ENCODE measurements at regions not wholly inside any gene's neighbourhood (a gene's known extent, or its start where the extent isn't known, plus 50 kb on each side); places are given as distances from the start of the nearest gene placed in this dataset.
"Not testable (repeated sequence)": the region's sequence is repeated elsewhere in the genome, so short reads cannot be mapped to it uniquely, and the experiment has no call there.

DNA sequence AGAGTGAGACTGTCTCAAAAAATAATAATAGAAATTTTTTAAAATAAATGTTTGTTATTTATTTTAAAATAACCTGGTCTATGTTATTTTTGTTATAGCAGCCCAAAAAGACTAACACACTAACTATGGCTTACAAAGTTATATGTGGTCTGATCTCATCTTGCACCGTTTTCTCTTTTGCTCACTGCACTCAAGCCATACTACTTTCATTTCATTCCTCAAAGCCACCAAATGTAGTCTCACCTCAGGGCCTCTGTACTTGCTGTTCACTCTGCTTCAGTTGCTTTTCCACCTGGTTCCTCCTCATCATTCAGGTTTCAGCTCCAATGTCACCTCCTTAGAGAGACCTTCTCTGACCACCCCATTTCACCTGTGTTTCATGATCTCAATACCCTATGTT lies 55.2 kb upstream of the MDM1 start:
- DNase-seq: no peak

DNA sequence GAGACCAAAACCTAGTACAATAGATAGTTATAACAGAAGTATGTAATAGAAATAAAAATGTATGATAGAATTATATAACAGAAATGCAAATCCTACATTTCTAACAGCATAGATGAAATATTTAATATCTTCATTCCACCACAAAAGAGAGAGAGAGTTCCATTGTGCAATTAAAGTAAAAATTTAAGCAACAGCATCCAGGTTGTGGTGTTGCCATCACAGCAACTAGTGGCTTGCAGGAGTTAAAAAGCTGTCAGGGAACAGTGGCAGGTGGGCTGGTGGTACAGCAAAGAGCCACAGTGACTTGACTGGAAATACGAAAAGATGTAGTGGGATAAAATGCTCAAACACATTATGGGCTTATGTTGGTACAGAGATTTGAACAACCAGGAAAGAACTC lies 57.1 kb upstream of the MDM1 start:
- no peak for DNase-seq

DNA sequence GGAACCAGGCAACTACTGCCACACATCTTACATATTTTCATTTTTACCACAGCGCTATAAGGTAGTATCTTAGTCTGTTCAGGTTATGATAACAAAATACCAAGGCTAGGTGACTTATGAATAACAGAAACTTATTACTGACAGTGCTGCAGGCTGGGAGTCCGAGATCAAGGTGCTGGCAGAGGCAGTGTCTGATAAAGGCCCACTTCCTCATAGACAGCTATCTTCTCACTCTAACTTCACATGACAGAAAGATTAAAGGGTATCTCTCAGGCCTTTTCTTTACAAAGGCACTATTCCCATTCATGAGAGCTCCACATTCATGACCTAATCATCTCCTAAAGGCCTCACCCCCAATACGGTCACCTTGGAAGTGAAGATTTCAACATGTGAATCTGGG lies 59.8 kb upstream of the MDM1 start:
- no peak for DNase-seq

DNA sequence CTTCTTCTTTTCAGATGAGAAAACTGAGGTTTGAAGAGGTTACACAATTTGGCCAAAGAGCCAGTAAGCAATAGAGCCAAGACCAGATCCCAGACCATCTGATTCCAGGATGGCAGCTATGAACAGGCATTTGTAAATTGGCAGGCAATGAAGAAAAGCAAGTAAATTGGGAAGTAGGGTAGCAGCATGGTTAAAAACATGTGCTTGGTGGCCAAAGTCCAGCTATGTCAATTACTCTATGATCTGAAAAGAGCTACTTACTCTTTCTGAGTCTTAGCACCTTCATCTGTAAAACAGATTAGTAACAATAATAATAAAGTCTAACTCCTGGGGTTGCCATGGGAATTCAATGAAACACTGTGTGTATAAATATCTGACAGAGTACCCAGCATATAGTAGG lies 60.2 kb upstream of the MDM1 start:
- DNase-seq: no peak

DNA sequence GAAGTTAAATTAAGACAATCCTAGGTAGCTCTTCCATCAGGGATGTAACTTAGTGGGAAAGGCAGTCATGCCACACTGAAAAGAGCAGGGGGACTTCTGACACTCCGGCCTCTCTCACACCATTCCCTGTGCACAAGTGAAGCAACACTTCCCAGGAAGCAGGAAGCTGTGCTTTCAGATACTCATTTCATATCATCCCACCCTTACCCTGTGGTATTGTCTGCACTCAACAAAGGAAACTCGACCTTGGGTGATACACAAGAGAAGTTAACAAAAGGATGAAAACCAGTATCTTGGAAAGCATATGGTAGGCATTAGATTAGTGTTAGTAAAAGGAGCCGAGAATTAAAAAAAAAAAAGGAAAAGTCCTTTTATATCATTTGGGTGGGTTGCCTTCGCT lies 61.3 kb upstream of the MDM1 start:
- DNase-seq: no peak

DNA sequence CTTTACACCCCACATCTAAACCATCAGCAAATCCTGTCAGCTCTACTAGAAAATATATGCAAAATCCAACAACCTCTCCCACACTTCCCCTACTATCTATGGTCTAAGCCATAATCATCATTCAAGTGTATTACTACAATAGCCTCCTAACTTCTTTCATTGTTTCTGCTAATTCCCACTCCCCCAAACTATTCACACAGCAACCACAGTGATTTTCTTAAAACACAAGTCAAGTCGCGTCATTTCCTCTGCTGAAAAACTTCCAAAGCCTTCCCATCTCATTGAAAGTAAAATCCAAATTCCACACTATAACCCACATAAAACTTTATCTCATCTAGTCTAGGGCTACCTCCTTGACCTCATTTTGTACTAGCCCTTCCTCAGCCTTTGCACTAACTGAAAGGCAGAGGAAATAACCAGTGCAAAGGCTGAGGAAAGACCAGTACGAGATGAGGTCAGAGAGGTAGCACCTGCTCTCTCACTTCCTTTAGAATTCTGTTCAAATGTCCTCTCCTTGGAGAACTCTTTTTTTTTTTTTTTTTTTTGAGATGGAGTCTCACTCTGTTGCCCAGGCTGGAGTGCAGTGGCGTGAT lies 65.5 kb upstream of the MDM1 start:
- DNase-seq: no peak

DNA sequence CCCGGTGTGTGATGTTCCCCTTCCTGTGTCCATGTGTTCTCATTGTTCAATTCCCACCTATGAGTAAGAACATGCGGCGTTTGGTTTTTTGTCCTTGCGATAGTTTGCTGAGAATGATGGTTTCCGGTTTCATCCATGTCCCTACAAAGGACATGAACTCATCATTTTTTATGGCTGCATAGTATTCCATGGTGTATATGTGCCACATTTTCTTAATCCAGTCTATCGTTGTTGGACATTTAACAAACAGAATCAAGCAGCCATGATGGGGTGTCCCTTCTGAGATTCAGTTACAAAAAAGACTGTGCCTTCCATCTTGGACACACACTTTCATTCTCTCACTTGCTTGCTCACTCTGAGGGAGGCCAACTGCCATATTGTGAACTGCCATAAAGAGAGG lies 66.5 kb upstream of the MDM1 start:
- not testable (repeated sequence) for DNase-seq

DNA sequence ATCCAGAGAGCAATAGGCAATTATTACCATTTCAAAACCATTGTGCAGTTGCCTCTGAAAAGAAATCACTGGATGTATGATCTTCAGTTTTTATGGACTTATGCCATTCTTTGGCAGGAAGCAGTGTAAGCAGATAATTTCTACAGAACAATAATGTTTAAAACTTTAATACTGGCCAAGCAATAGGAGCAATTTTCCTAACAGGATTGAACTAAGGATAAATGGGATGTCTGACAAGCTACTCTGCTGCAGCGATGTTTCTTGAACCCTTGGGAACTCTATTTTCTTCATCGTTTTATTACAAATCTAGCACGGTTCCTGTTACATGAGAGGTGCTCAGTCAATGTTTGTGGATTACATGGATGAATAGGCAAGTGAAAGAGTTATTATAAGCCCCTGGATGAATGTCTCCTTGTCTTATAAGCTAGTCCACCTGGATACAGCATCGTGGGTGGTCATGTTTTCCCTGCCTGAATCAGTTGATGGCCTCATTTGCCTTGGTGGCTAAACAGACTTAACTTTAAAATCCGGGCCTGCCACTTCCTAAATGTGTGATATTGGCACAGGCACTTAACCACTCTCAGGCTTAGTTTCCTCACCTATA lies 68.2 kb upstream of the MDM1 start:
- no peak for DNase-seq

DNA sequence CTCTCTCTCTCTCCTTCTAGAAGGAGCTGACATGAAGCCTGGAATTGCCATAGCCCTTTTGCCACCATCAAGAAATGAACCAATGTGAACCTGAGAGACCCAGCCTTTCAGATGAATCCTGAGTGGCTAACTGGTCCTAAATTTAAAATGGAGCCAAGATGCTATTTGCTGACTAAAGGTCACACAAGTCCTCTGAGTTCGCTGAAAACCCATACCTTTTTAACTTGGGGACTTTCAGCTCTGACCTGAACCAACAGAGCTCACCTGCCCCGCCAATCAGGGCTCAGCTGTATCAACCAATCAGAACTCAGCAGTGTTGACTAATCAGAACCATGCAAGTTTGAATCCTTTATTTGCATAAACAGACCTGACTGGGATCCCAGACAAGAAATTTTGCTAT lies 70.3 kb upstream of the MDM1 start:
- DNase-seq: no peak

DNA sequence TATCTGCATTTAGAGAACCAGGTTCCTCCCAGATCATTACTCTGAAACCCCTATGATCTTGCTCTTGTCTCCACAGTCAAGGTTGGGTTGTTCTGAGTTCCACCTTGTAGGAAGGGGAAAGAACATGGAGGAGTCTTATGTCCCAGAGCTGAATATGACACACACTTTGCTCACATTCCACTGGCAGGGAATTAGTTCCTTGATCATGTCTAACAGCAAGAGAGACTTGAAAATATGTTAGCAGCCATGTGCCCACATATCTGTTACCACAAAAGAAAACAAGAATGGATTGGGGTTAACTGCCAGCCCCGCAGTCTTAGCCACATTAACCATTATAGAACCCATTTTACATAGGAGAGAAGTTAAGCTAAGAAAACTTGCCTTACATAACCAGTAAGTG lies 71.1 kb upstream of the MDM1 start:
- no peak for DNase-seq

DNA sequence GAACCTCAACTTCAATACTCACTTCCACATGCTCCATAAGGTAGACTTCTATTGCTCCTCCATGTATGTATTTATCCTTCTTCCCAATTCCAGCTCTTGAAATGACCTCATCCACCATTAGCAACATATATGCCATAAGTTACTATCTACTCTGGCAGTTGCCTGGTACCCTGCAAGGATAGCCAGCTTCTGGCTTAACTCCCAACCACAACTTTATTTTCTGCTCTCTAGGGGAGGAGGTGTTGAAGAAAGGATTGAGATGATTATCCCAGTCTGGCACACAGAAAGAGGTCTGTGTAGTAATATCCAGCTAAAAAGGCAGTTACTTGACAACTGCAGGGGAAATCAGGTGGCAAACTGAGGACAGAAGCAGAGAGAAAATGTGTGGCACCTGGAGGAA lies 71.5 kb upstream of the MDM1 start:
- DNase-seq: no peak

DNA sequence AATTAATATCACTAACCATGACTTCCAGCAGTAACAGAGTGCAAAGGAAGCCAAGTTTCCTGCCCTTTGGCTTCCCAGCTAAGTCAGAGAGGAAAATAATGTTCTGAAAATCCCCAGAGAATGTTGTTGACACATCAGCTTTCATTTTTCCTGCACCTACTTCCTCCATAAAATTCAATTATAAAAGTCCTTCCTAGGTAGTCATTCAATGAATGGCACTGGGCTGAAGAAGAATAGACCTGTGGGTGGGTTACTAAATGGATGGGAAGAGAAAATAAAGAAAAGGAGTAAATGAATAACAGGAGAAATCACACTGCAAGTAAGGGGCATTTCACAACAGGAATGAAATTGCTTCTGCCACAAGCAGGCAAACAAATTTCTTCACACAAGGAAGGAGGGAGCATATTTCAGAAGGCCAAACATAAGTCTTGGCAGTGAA lies 73.2 kb upstream of the MDM1 start:
- no peak for DNase-seq

DNA sequence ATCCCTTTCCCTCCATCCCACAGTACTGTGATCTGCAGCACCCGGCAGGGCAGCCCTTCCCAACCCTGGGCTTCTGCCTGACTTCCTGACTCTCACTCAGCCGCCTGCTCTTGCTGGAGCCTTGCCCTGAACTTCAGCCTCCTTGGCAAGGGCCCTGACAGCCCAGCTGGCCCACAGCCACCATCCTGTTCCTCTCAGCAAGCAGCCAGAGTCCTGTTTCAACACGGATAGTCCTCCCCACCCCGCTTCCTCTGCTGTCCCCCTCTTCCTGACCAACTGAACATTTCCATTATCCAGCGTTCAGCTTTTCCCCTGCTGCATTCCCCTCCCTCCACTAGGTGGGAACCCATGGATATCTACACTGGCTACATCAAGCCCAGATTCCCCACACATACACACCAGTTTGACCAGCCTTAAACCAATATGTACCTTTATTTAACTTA lies 74.0 kb upstream of the MDM1 start:
- no peak for DNase-seq

DNA sequence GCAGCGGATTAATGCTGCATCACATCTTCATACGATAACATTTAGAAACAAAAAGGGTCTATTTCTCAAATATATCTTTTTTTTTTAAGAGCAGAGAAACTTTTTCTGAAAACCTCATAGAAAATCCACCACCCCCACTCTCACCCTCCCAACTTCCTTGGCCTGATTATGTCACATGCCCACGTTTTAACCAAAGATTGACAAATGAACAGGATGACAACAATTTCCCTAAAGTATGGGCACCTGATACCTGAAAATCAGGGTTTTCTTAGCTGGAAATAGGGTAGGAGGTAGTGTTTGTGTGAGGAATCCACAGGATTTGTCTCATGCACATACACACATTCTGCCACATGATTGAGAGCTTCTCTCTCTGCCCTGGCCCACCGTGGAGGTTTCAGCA lies 74.7 kb upstream of the MDM1 start:
- DNase-seq: no peak

DNA sequence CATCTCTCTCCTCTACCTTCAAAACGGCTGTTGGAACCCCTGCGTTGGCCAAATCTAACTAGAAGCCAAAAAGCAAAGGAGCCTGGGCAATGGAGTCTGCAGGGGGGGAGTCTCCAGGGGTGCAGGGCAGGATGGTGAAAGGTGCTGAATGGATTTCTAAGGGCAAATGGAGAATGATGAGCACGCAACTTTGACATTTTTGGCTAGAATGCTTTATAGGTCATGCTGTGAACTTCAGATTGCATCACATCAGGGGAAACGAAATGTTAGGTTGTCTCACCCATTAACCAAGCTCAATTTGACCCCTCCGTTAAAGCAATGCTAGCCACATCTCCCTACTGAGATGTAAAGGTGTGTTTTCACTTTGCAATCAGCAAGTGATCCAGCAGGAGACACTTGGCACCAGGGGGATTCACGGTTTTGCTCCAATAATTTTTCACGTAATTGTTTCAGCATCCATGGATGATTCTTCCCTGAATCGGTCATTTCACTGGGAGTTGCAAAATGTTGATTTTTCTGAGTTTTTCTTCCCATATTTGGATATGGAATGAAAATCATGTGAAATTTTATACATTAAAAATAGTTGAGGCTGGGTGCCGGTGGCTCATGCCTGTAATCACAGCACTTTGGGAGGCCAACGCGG lies 78.0 kb upstream of the MDM1 start:
- no peak for DNase-seq

DNA sequence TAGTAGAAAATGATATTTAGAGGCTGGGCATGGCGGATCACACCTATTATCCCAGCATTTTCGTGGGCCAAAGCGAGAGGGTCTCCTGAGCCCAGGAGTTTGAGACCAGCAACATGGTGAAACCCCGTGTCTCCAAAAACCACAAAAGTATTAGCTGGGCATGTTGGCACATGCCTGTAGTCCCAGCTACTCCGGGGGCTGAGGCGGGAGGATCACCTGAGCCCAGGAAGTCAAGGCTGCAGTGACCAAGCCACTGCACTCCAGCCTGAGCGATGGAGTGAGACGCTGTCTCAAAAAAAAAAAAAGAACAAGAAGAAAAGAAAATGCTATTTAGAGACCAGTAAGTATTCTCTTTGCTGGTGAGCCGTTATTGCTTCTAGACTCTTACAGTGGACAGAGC lies 79.2 kb upstream of the MDM1 start:
- no peak for DNase-seq

DNA sequence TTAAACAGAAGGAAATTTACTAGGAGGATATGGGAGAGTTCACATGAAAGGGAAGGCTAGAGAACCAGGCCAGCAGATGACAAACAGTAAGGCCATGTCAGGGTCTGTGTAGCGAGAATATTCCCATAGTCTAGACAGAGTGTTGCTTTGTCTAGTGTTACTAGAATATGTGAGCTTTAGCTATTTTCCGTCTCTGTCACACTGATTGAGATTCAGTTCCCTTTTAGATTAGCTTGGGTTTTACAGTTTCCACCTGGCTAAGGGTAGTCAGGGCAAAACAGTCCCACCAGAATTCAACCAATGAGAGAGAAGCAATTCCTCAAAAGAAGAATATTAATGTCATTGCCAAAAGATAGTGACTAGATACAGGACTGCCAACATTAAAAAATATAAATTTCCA lies 82.8 kb upstream of the MDM1 start:
- DNase-seq: no peak

DNA sequence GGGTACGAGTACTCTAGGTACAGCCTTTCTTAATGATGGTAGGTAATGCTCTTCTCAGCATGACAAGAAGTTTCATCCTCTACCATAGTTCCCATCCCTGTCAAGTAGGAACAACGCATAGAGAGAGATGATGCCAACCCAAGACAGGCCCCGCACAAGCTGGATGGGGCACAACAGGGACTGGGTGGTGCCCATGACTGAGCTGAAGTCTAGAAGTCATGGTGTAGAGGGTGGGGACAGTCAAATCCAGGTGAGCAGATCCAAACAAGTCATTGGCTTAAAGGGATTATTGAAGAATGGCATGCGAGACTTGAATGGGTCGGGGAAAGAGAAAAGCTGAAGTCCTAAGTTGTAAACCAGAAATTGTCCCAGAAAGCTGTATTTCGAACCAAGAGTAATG lies 84.2 kb upstream of the MDM1 start:
- DNase-seq: no peak

DNA sequence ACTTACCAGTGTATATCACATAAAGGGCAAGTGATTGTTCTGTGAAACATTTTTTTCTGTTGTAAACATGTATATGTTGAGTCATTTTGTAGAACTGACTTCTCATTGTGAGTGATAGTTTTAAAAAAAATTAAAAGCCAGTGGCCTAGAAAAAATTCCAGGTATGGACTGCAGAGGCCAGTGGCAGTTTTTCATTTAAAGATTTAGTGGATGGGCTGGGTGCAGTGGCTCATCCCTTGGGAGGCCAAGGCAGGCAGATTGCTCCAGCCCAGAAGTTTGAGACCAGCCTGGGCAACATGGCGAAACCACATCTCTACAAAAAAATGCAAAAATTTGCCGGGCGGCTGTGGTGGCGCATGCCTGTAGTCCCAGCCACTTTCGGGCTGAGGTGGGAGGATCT lies 84.7 kb upstream of the MDM1 start:
- no peak for DNase-seq

DNA sequence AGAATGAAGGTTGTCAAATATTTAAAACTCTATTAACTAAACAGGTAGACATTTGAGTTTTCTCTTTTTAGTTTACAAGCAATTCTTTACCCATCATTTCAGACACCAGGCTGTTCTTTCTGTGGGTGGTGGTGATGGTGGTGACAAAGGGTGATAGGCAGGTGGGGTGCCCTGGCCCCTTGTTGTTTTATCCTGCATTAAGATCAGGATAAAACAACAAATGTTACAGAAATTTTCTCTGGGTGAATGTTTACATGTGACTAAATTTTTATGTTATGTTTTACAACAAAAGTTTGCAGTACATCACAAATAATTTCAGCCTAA lies 85.9 kb upstream of the MDM1 start:
- DNase-seq: no peak

DNA sequence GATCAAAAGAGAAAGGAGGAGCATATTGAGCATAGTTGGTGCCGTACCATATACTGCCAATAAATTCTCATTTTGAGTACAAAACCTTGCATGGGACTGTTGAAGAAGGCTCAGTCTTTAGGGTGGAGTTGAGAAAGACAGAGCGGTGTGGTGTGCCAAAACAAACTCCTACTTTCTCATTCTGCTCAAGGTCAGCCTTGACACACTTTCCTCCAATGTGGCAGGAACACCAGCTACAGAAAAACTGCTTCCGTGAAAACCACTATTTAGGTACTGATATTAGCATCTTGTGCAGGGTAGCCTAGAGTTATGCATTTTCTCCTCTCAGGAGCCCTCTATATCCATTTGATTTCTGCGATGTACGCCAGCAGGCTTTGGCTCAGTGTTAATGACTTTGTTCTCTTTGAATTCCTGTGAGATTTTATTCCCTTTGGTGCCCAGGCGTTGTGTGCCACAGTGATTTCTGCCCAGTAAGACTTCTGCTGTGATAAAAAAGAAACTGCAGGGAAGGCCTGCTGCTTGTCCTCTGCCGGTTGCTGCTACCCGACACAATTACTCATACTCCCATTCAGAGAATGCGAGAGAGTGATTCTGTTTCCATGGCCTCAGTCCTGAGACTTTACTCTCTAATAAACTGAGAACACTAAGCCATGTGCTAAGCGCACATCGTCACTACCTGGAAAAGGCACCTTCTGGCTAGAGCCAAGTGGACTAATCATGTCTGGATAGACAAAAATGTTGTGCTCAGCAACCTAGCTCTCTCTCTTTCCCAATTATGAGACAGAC lies 88.3 kb upstream of the MDM1 start:
- DNase-seq: no peak

DNA sequence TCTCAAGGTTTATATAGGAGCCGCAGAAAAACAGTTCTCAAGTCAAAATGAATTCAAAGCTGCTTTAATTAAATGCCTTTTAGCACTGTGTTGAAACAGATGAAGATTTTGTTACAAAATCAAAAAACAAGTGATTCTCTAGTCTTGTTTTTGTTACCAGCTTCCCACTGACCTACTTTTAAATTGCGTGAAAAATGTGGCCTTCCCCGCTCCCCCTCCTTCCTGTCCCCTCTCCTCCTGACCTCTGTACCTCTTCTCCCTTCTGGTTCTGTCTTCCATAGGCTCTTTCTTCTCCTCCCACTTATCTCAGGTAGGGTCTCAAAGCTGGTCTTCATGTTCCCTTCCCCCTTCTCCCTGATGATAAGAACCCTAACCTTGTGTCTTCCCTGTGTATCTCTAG lies 90.0 kb upstream of the MDM1 start:
- no peak for DNase-seq

DNA sequence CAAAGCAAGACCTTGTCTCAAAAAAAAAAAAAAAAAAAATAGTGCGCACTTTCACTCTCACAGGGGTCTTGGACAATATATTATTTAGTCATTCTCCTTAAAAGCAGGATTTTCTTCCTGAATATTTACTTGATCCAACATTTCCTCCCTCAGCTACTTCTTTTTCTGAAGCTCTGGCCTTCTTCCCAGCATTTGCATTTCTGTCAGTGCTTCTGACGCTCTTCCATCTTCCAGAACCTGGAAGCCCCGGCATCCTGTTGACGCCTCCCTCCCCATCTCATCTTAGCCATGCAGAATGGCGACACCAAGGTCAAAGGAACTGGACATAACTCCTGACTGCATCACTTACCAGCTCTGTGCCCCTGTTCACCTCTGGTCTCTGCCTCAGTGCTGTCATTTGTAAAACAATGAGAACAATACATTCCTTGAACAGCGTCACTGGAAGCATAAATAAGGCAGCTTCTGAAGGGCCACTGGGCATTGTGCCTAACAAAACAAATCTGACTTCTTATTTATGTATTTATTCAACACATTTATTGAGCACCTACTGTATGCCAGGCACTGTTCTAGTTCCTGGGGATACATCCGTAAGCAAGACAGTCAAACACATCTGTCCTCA lies 90.9 kb upstream of the MDM1 start:
- no peak for DNase-seq

DNA sequence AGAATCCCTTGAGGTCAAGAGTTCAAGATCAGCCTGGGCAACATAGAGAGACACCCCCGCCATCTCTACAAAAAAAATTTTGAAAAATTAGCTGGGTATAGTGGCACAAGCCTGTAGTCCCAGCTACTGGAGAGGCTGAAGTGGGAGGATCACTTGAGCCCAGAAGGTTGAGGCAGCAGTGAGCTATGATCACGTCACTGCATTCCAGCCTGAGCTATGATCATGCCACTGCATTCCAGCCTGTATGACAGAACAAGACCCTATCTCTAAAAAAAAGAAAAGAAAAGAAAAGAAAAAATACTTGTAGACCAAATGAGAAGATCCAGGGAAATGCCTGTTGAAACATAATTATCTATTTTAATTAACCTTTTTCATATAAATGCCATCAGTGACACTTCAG lies 93.8 kb upstream of the MDM1 start:
- DNase-seq: no peak

Data from NCI-H1417 treated with DMSO at 0.1 percent for 48 hours (cell line).